Raji (cell line): ENCODE measurements at regions not wholly inside any gene's neighbourhood (a gene's known extent, or its start where the extent isn't known, plus 50 kb on each side); places are given as distances from the start of the nearest gene placed in this dataset.

ENCODE experiments used
- POLR2A ChIP-seq: IDR thresholded peaks from 2 replicates; pipeline ENCODE4 v1.6.1; 2011; ENCODE audit warnings: low read depth, low read length, control low read depth; ENCODE audit not compliant: insufficient read depth

GRCh38 chr6:14775528-14775927 is 470.3 kb upstream of the JARID2 start:
- TF ChIP-seq POLR2A: no peak

- TF ChIP-seq POLR2A: no peak
Measured at GRCh38 chr6:14776307-14776706, 469.6 kb upstream of the JARID2 start.

GRCh38 chr6:14781772-14782525 is 463.9 kb upstream of the JARID2 start:
- TF ChIP-seq POLR2A: no peak

- no peak for TF ChIP-seq POLR2A
Measured at GRCh38 chr6:14783594-14783993, 462.3 kb upstream of the JARID2 start.

- TF ChIP-seq POLR2A: no peak
Measured at GRCh38 chr6:14784596-14785492, 461.0 kb upstream of the JARID2 start.

GRCh38 chr6:14785493-14785790 is 460.4 kb upstream of the JARID2 start:
- no peak for TF ChIP-seq POLR2A

- TF ChIP-seq POLR2A: no peak
Measured at GRCh38 chr6:14786008-14786407, 459.9 kb upstream of the JARID2 start.

- no peak for TF ChIP-seq POLR2A
Measured at GRCh38 chr6:14786455-14786854, 459.4 kb upstream of the JARID2 start.

- no peak for TF ChIP-seq POLR2A
Measured at GRCh38 chr6:14787250-14787649, 458.6 kb upstream of the JARID2 start.

GRCh38 chr6:14787677-14788076 is 458.2 kb upstream of the JARID2 start:
- TF ChIP-seq POLR2A: no peak

GRCh38 chr6:14789996-14790395 is 455.9 kb upstream of the JARID2 start:
- TF ChIP-seq POLR2A: no peak

GRCh38 chr6:14790976-14791375 is 454.9 kb upstream of the JARID2 start:
- no peak for TF ChIP-seq POLR2A

GRCh38 chr6:14791526-14791925 is 454.3 kb upstream of the JARID2 start:
- TF ChIP-seq POLR2A: no peak

GRCh38 chr6:14792118-14792955 is 453.5 kb upstream of the JARID2 start:
- TF ChIP-seq POLR2A: no peak

- no peak for TF ChIP-seq POLR2A
Measured at GRCh38 chr6:14795451-14795850, 450.4 kb upstream of the JARID2 start.

GRCh38 chr6:14796974-14797762 is 448.7 kb upstream of the JARID2 start:
- no peak for TF ChIP-seq POLR2A
